HCT116 (cell line): ENCODE measurements at regions not wholly inside any gene's neighbourhood (a gene's known extent, or its start where the extent isn't known, plus 50 kb on each side); places are given as distances from the start of the nearest gene placed in this dataset.

ENCODE experiments used
- CTCF ChIP-seq, 3 experiments: fragments of 200-600 bp in 1 of 3; sonication (generic) in 1 of 3; IDR thresholded peaks in 2 of 3; conservative IDR thresholded peaks in 1 of 3; 2 replicates each; pipeline ENCODE4 v1.5.1; 2012 to 2017; ENCODE audit warnings: low read depth in 2 of 3, low read length in 2 of 3, antibody characterized with exemption in 1 of 3, borderline replicate concordance in 1 of 3, control low read depth in 1 of 3, mild to moderate bottlenecking in 1 of 3, mixed read lengths in 1 of 3, mixed run types in 1 of 3, moderate library complexity in 1 of 3; ENCODE audit not compliant: insufficient read depth in 1 of 3
- EZH2 ChIP-seq: fragments of 200-600 bp; sonication (generic); IDR thresholded peaks from 2 replicates; pipeline ENCODE4 v1.6.1; 2017; ENCODE audit warnings: antibody characterized with exemption, mixed run types
- EZH2phosphoT487 ChIP-seq: fragments of 200-600 bp; IDR thresholded peaks from 2 replicates; pipeline ENCODE4 v1.6.1; 2018; ENCODE audit warnings: antibody characterized with exemption, borderline replicate concordance
- JUND ChIP-seq: IDR thresholded peaks from 2 replicates; pipeline ENCODE4 v1.6.1; 2012
- POLR2A ChIP-seq: IDR thresholded peaks from 2 replicates; pipeline ENCODE4 v1.7.0; 2011; ENCODE audit warnings: borderline replicate concordance; ENCODE audit not compliant: insufficient read depth, insufficient read length; ENCODE audit errors: extremely low read depth
- POLR2AphosphoS5 ChIP-seq: IDR thresholded peaks from 2 replicates; pipeline ENCODE4 v1.6.1; 2011; ENCODE audit warnings: mild to moderate bottlenecking, low read depth, low read length, moderate library complexity
- REST ChIP-seq: IDR thresholded peaks from 2 replicates; pipeline ENCODE4 v1.6.1; 2012; ENCODE audit warnings: low read depth
- SIN3A ChIP-seq: IDR thresholded peaks from 2 replicates; pipeline ENCODE4 v1.6.1; 2012; ENCODE audit warnings: low read depth
- YY1 ChIP-seq: IDR thresholded peaks from 2 replicates; pipeline ENCODE4 v1.6.1; 2011; ENCODE audit warnings: low read length, low read depth, moderate library complexity, mild to moderate bottlenecking; ENCODE audit not compliant: insufficient replicate concordance; ENCODE audit errors: extremely low read depth
- ZFX ChIP-seq: fragments of 450-650 bp; IDR thresholded peaks from 2 replicates; pipeline ENCODE4 v1.6.1; 2017
- ZNF274 ChIP-seq: fragments of 200-500 bp; sonication (Bioruptor generic); IDR thresholded peaks from 2 replicates; pipeline ENCODE4 v1.6.1; 2014; ENCODE audit warnings: mild to moderate bottlenecking, low read depth, low read length, inconsistent platforms

- TF ChIP-seq CTCF (IDR thresholded peaks at IDR 0.05 in 2 of 3, conservative IDR thresholded peaks at IDR 0.05 in 1 of 3; ENCODE audit: borderline replicate concordance in 1 of 3, insufficient read depth in 1 of 3, low read depth in 2 of 3, low read length in 2 of 3) (no peak), REST (no peak), SIN3A (no peak), EZH2 (no peak), POLR2A (no peak), JUND (no peak), ZFX (no peak), YY1 (no peak), EZH2phosphoT487 (no peak), POLR2AphosphoS5 (no peak), ZNF274 (no peak)
These were observed 639.6 kb downstream of the SMARCA1 start for GRCh38 chrX:128883650-128884049.
